GM23338 (cell line): ENCODE measurements at regions not wholly inside any gene's neighbourhood (a gene's known extent, or its start where the extent isn't known, plus 50 kb on each side); places are given as distances from the start of the nearest gene placed in this dataset.

Experiments used
- CREB1 ChIP-seq: fragments of 250-450 bp; sonication (Bioruptor Pico); IDR thresholded peaks from 2 replicates; pipeline ENCODE4 v1.5.0; 2020; ENCODE audit warnings: low read depth, mild to moderate bottlenecking, moderate library complexity
- CTCF ChIP-seq, 2 experiments: fragments of 200-600 bp in 1 of 2; sonication (generic) in 1 of 2; conservative IDR thresholded peaks; 2 replicates each; pipeline versions ENCODE4 v1.5.1 to v1.6.1; 2016 to 2017; ENCODE audit warnings: antibody characterized with exemption in 2 of 2, low read depth in 2 of 2, mild to moderate bottlenecking in 2 of 2, moderate library complexity in 1 of 2
- ETS1 ChIP-seq: IDR thresholded peaks from 2 replicates; pipeline ENCODE4 v1.6.1; 2016; ENCODE audit warnings: antibody characterized with exemption
- EZH2 ChIP-seq: fragments of 200-600 bp; sonication (generic); IDR thresholded peaks from one replicate; pipeline ENCODE4 v1.8.0; 2017; ENCODE audit warnings: antibody characterized with exemption, mild to moderate bottlenecking, low read depth; ENCODE audit not compliant: unreplicated experiment
- EZH2phosphoT487 ChIP-seq: fragments of 200-600 bp; sonication (generic); IDR thresholded peaks from one replicate; pipeline ENCODE4 v1.8.1; 2018; ENCODE audit warnings: antibody characterized with exemption; ENCODE audit not compliant: unreplicated experiment
- JUNB ChIP-seq: IDR thresholded peaks from one replicate; pipeline ENCODE4 v1.6.1; 2016; ENCODE audit warnings: antibody characterized with exemption; ENCODE audit not compliant: unreplicated experiment
- NANOG ChIP-seq: IDR thresholded peaks from 2 replicates; pipeline ENCODE4 v1.6.1; 2016; ENCODE audit warnings: antibody characterized with exemption, borderline replicate concordance
- POLR2AphosphoS5 ChIP-seq: IDR thresholded peaks from 2 replicates; pipeline ENCODE4 v1.6.1; 2016; ENCODE audit warnings: antibody characterized with exemption, low read depth
- REST ChIP-seq: IDR thresholded peaks from one replicate; pipeline ENCODE4 v1.6.1; 2018; ENCODE audit warnings: antibody characterized with exemption; ENCODE audit not compliant: unreplicated experiment
- ZNF331 ChIP-seq: fragments of 250-450 bp; sonication (Bioruptor Pico); IDR thresholded peaks from 2 replicates; pipeline ENCODE4 v1.5.0; 2020; ENCODE audit warnings: low read depth, mild to moderate bottlenecking, moderate library complexity
- ZNF462 ChIP-seq: fragments of 250-450 bp; sonication (Bioruptor Pico); IDR thresholded peaks from 2 replicates; pipeline ENCODE4 v1.5.0; 2020; ENCODE audit warnings: mild to moderate bottlenecking, moderate library complexity

GRCh38 chr2:39523308-39524044 lies 86.4 kb upstream of the MAP4K3 start:
- TF ChIP-seq POLR2AphosphoS5 (no peak), CTCF (conservative IDR thresholded peaks at IDR 0.05; ENCODE audit: low read depth in 2 of 2) (no peak), EZH2phosphoT487 (no peak), REST (no peak), EZH2 (no peak), ZNF331 (CRISPR knock-in tag) (no peak), ETS1 (no peak), CREB1 (CRISPR knock-in tag) (no peak), JUNB (no peak), NANOG (no peak), ZNF462 (no peak)
